ENCODE measurements at regions not wholly inside any gene's neighbourhood (a gene's known extent, or its start where the extent isn't known, plus 50 kb on each side); places are given as distances from the start of the nearest gene placed in this dataset.

GRCh38 chr14:82313889-82314288 is 780.2 kb upstream of the SEL1L start:
- ATAC-seq (no peak), DNase-seq (ENCODE audit: low spot score) (no peak)
- Mint-ChIP-seq H3K27me3 (ENCODE audit: insufficient read depth, low read depth, poor library complexity) (peaks cover 2% of the 10 kb centered on the region), H3K27ac (no peak overlapping the region), H3K4me1 (no peaks in the 10 kb centered on the region), H3K9me3 (peaks cover 87% of the 10 kb centered on the region), H3K4me3 (no peak overlapping the region), H3K36me3 (ENCODE audit: low read depth) (peaks cover 9% of the 10 kb centered on the region; the same call in 2 of the 3 replicates)
- no peak overlapping the region for H3K27ac ChIP-seq (ENCODE audit: low read depth)
- no peaks in the 10 kb centered on the region for H3K27me3 ChIP-seq (ENCODE audit: insufficient read depth)
- no peak overlapping the region for H3K4me2 ChIP-seq
- H3K9me2 ChIP-seq (ENCODE audit: insufficient read depth), result no peaks in the 10 kb centered on the region
- no peak overlapping the region for H2AFZ ChIP-seq
- TF ChIP-seq POLR2AphosphoS5 (IDR thresholded peaks at IDR 0.05; ENCODE audit: low read depth) (no peak), STAT1 (IDR thresholded peaks at IDR 0.05; ENCODE audit: unreplicated experiment) (no peak), EZH2phosphoT487 (IDR thresholded peaks at IDR 0.05; ENCODE audit: unreplicated experiment) (no peak), NANOG (IDR thresholded peaks at IDR 0.05; ENCODE audit: borderline replicate concordance) (no peak), ZNF114 (CRISPR knock-in tag; IDR thresholded peaks at IDR 0.05) (no peak), ETS1 (IDR thresholded peaks at IDR 0.05) (no peak), ZNF462 (CRISPR knock-in tag; IDR thresholded peaks at IDR 0.05) (no peak), CTCF (conservative IDR thresholded peaks at IDR 0.05; ENCODE audit: low read depth in 2 of 2) (no peak), REST (IDR thresholded peaks at IDR 0.05; ENCODE audit: unreplicated experiment) (no peak), EZH2 (IDR thresholded peaks at IDR 0.05; ENCODE audit: low read depth, unreplicated experiment) (no peak)
- no peaks in the 10 kb centered on the region for H3F3A ChIP-seq (replicated peaks; ENCODE audit: low read depth)
- H3K36me3 ChIP-seq (ENCODE audit: insufficient read depth), result no peaks in the 10 kb centered on the region
- H3K79me2 ChIP-seq (replicated peaks; ENCODE audit: insufficient read depth), result no peaks in the 10 kb centered on the region
- no peaks in the 10 kb centered on the region for H3K4me1 ChIP-seq (ENCODE audit: insufficient read depth)
- H4K20me1 ChIP-seq (replicated peaks; ENCODE audit: insufficient read depth), result no peaks in the 10 kb centered on the region
- no peak overlapping the region for H3K4me3 ChIP-seq

Data from GM23338 (cell line).